ENCODE measurements at regions not wholly inside any gene's neighbourhood (a gene's known extent, or its start where the extent isn't known, plus 50 kb on each side); places are given as distances from the start of the nearest gene placed in this dataset.

DNA sequence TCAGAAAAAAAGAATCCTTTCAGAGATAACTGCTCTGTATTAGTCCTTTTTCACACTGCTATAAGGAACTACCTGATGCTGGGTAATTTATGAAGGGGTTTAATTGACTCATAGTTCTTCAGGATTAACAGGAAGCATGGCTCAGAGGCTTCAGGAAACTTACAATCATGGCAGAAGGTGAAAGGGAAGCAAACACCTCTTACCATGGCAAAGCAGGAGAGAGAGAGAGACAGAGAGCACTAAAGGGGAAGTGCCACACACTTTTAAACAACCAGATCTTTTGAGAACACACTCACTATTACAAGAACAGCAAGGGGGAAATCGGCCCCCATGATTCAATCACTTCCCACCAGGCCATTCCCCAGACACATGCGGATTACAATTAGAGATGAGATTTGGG, 114.2 kb downstream of the TES start:
- Histone ChIP-seq H3K4me1 (ENCODE audit: control insufficient read depth in 2 of 2, insufficient read depth in 1 of 2, low read depth in 1 of 2, low read length in 2 of 2) (no peaks in the 10 kb centered on the region), H3K4me3 (ENCODE audit: low read length in 2 of 2) (no peak overlapping the region), H4K8ac (ENCODE audit: low read depth, low read length) (no peak overlapping the region), H2BK15ac (ENCODE audit: low read length) (no peak overlapping the region), H3K79me1 (ENCODE audit: low read depth, low read length) (no peaks in the 10 kb centered on the region), H3K4ac (ENCODE audit: low read length) (no peak overlapping the region), H3K9me3 (replicated peaks in 1 of 2; ENCODE audit: control insufficient read depth in 2 of 2, insufficient read depth in 1 of 2, low read depth in 1 of 2, low read length in 2 of 2) (no peaks in the 10 kb centered on the region), H4K91ac (ENCODE audit: low read depth, low read length, poor library complexity) (no peak overlapping the region), H2BK12ac (ENCODE audit: low read length) (no peak overlapping the region), H3K9ac (ENCODE audit: low read depth, low read length, poor library complexity) (no peak overlapping the region), H2AK5ac (ENCODE audit: low read depth, low read length) (no peak overlapping the region), H3K27ac (replicated peaks; ENCODE audit: low read length) (no peak overlapping the region), H3K4me2 (ENCODE audit: insufficient read depth, low read length, poor library complexity, severe bottlenecking) (no peak overlapping the region), H3K18ac (ENCODE audit: low read length) (no peak overlapping the region), H3K23ac (ENCODE audit: low read depth, low read length, poor library complexity) (no peak overlapping the region), H2AFZ (ENCODE audit: low read length) (no peak overlapping the region), H2BK120ac (ENCODE audit: low read depth, low read length) (no peak overlapping the region), H2BK5ac (ENCODE audit: low read length) (no peak overlapping the region), H3K36me3 (replicated peaks in 1 of 2; ENCODE audit: control insufficient read depth in 2 of 2, insufficient read depth in 2 of 2, low read length in 2 of 2) (no peaks in the 10 kb centered on the region), H3K27me3 (ENCODE audit: control insufficient read depth in 3 of 3, insufficient read depth in 3 of 3, low read depth in 1 of 3, low read length in 3 of 3) (no peaks in the 10 kb centered on the region), H3K14ac (ENCODE audit: low read length) (no peak overlapping the region)
- DNase-seq (ENCODE audit: low spot score), result no peak
- no CpG with 5 or more reads among the region's 2 CpGs for WGBS, 2 donors (ENCODE audit: extremely low coverage in 2 of 2, insufficient read length in 2 of 2, insufficient replicate concordance in 1 of 2)

DNA sequence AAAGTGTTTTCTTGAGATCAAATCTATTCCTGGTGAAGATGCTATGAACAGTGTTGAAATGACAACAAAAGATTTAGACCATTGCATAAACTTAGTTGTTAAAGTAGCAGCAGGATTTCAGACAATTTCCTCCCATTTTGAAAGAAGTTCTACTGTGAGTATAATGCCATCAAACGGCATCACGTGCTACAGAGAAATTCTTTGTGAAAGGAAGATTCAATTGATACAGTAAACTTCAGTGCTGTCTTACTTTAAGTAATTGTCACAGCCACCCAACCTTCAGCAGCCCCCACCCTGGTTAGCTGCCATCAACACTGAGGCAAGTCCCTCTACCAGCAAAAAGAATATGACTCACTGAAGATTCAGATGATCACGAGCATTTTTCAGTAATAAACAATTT, 115.2 kb downstream of the TES start:
- Histone ChIP-seq H2BK5ac (ENCODE audit: low read length) (no peak overlapping the region), H4K8ac (ENCODE audit: low read depth, low read length) (no peak overlapping the region), H2AFZ (ENCODE audit: low read length) (peak overlapping the region; percentile 28), H3K79me1 (ENCODE audit: low read depth, low read length) (no peaks in the 10 kb centered on the region), H3K4me3 (ENCODE audit: low read length in 2 of 2) (no peak overlapping the region), H3K23ac (ENCODE audit: low read depth, low read length, poor library complexity) (no peak overlapping the region), H3K4me2 (ENCODE audit: insufficient read depth, low read length, poor library complexity, severe bottlenecking) (no peak overlapping the region), H2BK15ac (ENCODE audit: low read length) (no peak overlapping the region), H3K9me3 (replicated peaks in 1 of 2; ENCODE audit: control insufficient read depth in 2 of 2, insufficient read depth in 1 of 2, low read depth in 1 of 2, low read length in 2 of 2) (no peaks in the 10 kb centered on the region), H3K4me1 (ENCODE audit: control insufficient read depth in 2 of 2, insufficient read depth in 1 of 2, low read depth in 1 of 2, low read length in 2 of 2) (no peaks in the 10 kb centered on the region), H3K27me3 (ENCODE audit: control insufficient read depth in 3 of 3, insufficient read depth in 3 of 3, low read depth in 1 of 3, low read length in 3 of 3) (no peaks in the 10 kb centered on the region), H3K18ac (ENCODE audit: low read length) (no peak overlapping the region), H3K36me3 (replicated peaks in 1 of 2; ENCODE audit: control insufficient read depth in 2 of 2, insufficient read depth in 2 of 2, low read length in 2 of 2) (no peaks in the 10 kb centered on the region), H2BK120ac (ENCODE audit: low read depth, low read length) (no peak overlapping the region), H2BK12ac (ENCODE audit: low read length) (no peak overlapping the region), H3K9ac (ENCODE audit: low read depth, low read length, poor library complexity) (no peak overlapping the region), H3K27ac (replicated peaks; ENCODE audit: low read length) (no peak overlapping the region), H3K14ac (ENCODE audit: low read length) (no peak overlapping the region), H2AK5ac (ENCODE audit: low read depth, low read length) (no peak overlapping the region), H3K4ac (ENCODE audit: low read length) (no peak overlapping the region), H4K91ac (ENCODE audit: low read depth, low read length, poor library complexity) (no peak overlapping the region)
- WGBS, 2 donors (ENCODE audit: extremely low coverage in 2 of 2, insufficient read length in 2 of 2, insufficient replicate concordance in 1 of 2), result no CpG with 5 or more reads among the region's 3 CpGs
- no peak for DNase-seq (ENCODE audit: low spot score)

DNA sequence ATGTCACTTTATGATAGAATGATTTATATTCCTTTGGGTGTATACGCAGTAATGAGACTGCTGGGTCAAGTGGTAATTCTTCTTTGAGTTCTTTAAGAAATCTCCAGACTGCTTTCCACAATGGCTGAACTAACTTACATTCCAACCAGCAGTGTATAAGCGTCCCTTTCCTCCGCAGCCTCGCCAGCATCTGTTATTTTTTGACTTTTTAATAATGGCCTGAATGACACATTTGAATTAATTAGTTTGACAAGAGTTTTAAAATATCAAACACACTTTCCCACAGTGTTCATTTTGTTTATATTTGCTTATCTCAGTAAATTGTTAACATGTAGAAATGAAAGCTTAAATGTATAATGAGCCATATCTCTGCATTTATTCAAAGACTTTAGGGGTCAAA, 116.8 kb downstream of the TES start:
- H3K4me3 ChIP-seq (ENCODE audit: low read length in 2 of 2), result no peak overlapping the region
- H2AK5ac ChIP-seq (ENCODE audit: low read depth, low read length), result no peak overlapping the region
- H4K91ac ChIP-seq (ENCODE audit: low read depth, low read length, poor library complexity), result no peak overlapping the region
- no peak overlapping the region for H3K23ac ChIP-seq (ENCODE audit: low read depth, low read length, poor library complexity)
- H2BK5ac ChIP-seq (ENCODE audit: low read length), result no peak overlapping the region
- H4K8ac ChIP-seq (ENCODE audit: low read depth, low read length), result no peak overlapping the region
- no peaks in the 10 kb centered on the region for H3K27me3 ChIP-seq (ENCODE audit: control insufficient read depth in 3 of 3, insufficient read depth in 3 of 3, low read depth in 1 of 3, low read length in 3 of 3)
- no peak overlapping the region for H2BK120ac ChIP-seq (ENCODE audit: low read depth, low read length)
- H2AFZ ChIP-seq (ENCODE audit: low read length), result no peak overlapping the region
- H3K14ac ChIP-seq (ENCODE audit: low read length), result no peak overlapping the region
- H2BK15ac ChIP-seq (ENCODE audit: low read length), result no peak overlapping the region
- no peak overlapping the region for H2BK12ac ChIP-seq (ENCODE audit: low read length)
- no peaks in the 10 kb centered on the region for H3K9me3 ChIP-seq (replicated peaks in 1 of 2; ENCODE audit: control insufficient read depth in 2 of 2, insufficient read depth in 1 of 2, low read depth in 1 of 2, low read length in 2 of 2)
- no peak for DNase-seq (ENCODE audit: low spot score)
- WGBS, 2 donors (ENCODE audit: extremely low coverage in 2 of 2, insufficient read length in 2 of 2, insufficient replicate concordance in 1 of 2), result no CpG with 5 or more reads among the region's 4 CpGs
- H3K27ac ChIP-seq (replicated peaks; ENCODE audit: low read length), result no peak overlapping the region
- H3K18ac ChIP-seq (ENCODE audit: low read length), result no peak overlapping the region
- no peaks in the 10 kb centered on the region for H3K36me3 ChIP-seq (replicated peaks in 1 of 2; ENCODE audit: control insufficient read depth in 2 of 2, insufficient read depth in 2 of 2, low read length in 2 of 2)
- H3K4me2 ChIP-seq (ENCODE audit: insufficient read depth, low read length, poor library complexity, severe bottlenecking), result no peak overlapping the region
- H3K79me1 ChIP-seq (ENCODE audit: low read depth, low read length), result no peaks in the 10 kb centered on the region
- H3K4me1 ChIP-seq (ENCODE audit: control insufficient read depth in 2 of 2, insufficient read depth in 1 of 2, low read depth in 1 of 2, low read length in 2 of 2), result no peaks in the 10 kb centered on the region
- no peak overlapping the region for H3K9ac ChIP-seq (ENCODE audit: low read depth, low read length, poor library complexity)
- H3K4ac ChIP-seq (ENCODE audit: low read length), result no peak overlapping the region

DNA sequence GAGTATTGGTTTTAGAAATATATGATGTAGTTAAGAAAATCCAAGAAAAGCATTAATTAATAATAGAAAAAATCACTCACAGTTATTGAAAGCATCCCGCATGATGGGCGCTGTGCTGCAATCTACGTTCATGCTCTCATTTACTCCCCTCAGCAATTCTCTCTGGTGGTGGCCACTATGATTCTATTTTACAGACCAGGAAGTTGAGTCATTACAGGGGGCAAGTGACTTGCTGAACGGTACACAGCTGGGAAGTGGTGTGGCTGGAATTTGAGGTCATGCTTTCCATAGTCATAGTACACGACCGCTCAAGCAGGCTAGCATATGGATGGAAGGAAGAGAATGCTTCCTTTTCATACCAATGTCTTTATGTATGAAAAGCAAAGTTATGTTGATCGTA, 117.4 kb downstream of the TES start:
- H4K91ac ChIP-seq (ENCODE audit: low read depth, low read length, poor library complexity), result no peak overlapping the region
- H3K9ac ChIP-seq (ENCODE audit: low read depth, low read length, poor library complexity), result no peak overlapping the region
- H3K36me3 ChIP-seq (replicated peaks in 1 of 2; ENCODE audit: control insufficient read depth in 2 of 2, insufficient read depth in 2 of 2, low read length in 2 of 2), result no peaks in the 10 kb centered on the region
- H3K4ac ChIP-seq (ENCODE audit: low read length), result no peak overlapping the region
- H3K4me2 ChIP-seq (ENCODE audit: insufficient read depth, low read length, poor library complexity, severe bottlenecking), result no peak overlapping the region
- H4K8ac ChIP-seq (ENCODE audit: low read depth, low read length), result no peak overlapping the region
- H3K4me1 ChIP-seq (ENCODE audit: control insufficient read depth in 2 of 2, insufficient read depth in 1 of 2, low read depth in 1 of 2, low read length in 2 of 2), result no peaks in the 10 kb centered on the region
- no peaks in the 10 kb centered on the region for H3K79me1 ChIP-seq (ENCODE audit: low read depth, low read length)
- H2BK120ac ChIP-seq (ENCODE audit: low read depth, low read length), result no peak overlapping the region
- no peak overlapping the region for H3K23ac ChIP-seq (ENCODE audit: low read depth, low read length, poor library complexity)
- H3K14ac ChIP-seq (ENCODE audit: low read length), result no peak overlapping the region
- no CpG with 5 or more reads among the region's 7 CpGs for WGBS, 2 donors (ENCODE audit: extremely low coverage in 2 of 2, insufficient read length in 2 of 2, insufficient replicate concordance in 1 of 2)
- H2BK5ac ChIP-seq (ENCODE audit: low read length), result no peak overlapping the region
- no peak overlapping the region for H3K18ac ChIP-seq (ENCODE audit: low read length)
- H3K9me3 ChIP-seq (replicated peaks in 1 of 2; ENCODE audit: control insufficient read depth in 2 of 2, insufficient read depth in 1 of 2, low read depth in 1 of 2, low read length in 2 of 2), result no peaks in the 10 kb centered on the region
- no peak overlapping the region for H3K4me3 ChIP-seq (ENCODE audit: low read length in 2 of 2)
- no peak for DNase-seq (ENCODE audit: low spot score)
- no peaks in the 10 kb centered on the region for H3K27me3 ChIP-seq (ENCODE audit: control insufficient read depth in 3 of 3, insufficient read depth in 3 of 3, low read depth in 1 of 3, low read length in 3 of 3)
- H2AK5ac ChIP-seq (ENCODE audit: low read depth, low read length), result no peak overlapping the region
- no peak overlapping the region for H2BK12ac ChIP-seq (ENCODE audit: low read length)
- H2AFZ ChIP-seq (ENCODE audit: low read length), result no peak overlapping the region
- H2BK15ac ChIP-seq (ENCODE audit: low read length), result no peak overlapping the region
- H3K27ac ChIP-seq (replicated peaks; ENCODE audit: low read length), result no peak overlapping the region

Measured in neuronal stem cell (in vitro differentiated cells).